GM19438 (cell line): ENCODE measurements at regions not wholly inside any gene's neighbourhood (a gene's known extent, or its start where the extent isn't known, plus 50 kb on each side); places are given as distances from the start of the nearest gene placed in this dataset.
"Not testable (repeated sequence)": the region's sequence is repeated elsewhere in the genome, so short reads cannot be mapped to it uniquely, and the experiment has no call there.

Experiments used
- ATAC-seq: cut with Tn5 transposase; IDR thresholded peaks from one replicate; pipeline ENCODE4 v1.9.1; 2021; ENCODE audit warnings: low read depth; ENCODE audit not compliant: unreplicated experiment

DNA sequence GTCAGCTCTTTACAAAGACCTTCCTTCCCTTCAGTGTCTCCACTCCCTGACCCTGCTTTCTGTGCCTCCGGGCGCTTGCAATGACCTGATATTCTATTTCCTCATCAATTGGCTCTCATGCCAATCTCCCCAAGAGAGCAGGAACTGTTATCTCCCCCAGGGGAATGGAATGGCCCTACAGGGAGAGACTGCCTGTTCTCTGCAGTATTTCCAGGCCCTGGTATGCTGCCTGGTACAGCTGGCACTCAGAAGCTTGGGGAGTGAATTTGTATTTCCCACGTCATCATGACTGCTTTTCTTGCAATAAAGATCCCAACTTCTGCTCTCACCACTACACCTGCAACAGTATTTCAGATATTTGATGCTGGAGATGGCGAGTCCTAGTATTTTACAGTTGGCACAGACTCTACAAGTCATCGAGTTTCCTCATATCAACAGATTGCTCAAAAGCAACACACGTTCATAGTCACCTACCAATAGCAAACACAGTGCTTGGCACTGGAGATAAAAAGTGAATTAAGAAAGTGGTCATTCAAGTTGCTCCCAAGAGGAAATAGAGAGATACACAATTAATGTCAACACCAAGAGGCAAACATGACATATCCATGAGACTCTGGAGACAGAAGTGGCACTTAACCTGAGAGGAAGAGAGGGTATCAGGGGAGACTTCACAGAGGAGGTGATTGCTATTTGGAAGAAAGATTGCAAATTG is 90.5 kb upstream of the EGFL6 start:
- no peak for ATAC-seq

GRCh38 chrX:13476384-13476783 is 93.0 kb upstream of the EGFL6 start:
- ATAC-seq: no peak

DNA sequence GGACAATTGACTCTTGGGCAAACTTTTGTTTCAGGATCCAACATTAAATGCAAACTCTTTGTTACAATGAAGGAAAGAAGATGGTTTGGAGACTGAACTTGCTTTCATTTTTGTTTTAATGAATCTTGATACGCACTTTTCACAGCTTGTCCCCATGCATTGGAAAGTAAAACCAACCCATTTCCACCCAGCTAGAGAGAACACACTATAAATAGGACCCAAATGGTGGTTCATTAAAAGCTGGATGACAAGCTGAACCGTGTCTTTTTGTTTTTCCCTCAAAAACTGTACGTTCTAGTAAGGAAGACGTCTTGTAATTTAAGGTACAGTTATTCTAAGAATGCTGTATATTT is 95.3 kb upstream of the EGFL6 start:
- peak; percentile 50 for ATAC-seq

- ATAC-seq: peak; percentile 75
These were observed 95.8 kb upstream of the EGFL6 start for GRCh38 chrX:13473442-13474163.

DNA sequence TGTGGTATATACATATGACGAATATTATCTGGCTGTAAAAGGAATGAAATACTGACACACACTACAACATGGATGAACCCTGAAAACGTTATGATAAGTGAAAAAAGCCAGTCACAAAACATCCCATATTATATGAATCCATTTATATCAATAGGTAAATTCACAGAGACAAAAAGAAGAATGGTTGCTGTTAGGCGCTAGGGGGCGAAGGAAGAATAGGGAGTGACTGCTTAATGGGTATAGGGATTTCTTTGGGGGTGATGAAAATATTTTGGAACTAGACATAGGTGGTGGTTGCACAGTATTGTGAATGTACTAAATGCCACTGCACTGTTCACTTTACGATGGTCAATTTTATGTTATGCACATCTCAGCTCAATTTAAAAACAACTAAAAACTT is 96.4 kb upstream of the EGFL6 start:
- no peak for ATAC-seq

DNA sequence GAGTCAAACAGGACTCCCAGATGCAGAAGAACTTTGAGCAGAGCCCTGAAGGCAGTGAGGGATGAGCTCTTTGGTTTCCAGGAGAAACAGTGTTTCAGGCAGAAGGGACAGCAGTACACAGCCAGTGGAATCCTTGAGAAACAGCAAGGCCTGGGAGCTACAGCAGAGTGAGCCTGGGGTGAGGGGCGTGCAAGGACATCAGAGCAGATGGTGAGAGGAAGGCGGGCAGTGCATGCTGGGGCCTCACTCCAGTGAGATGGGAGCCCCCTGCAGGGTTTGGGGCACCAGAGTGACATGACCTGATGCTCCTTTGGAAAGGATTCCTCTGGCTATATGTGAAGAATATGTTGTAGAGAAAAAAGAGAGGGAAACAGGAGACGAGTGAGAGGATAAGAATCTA is 98.1 kb upstream of the EGFL6 start:
- no peak for ATAC-seq

GRCh38 chrX:13470685-13470977 is 98.8 kb upstream of the EGFL6 start:
- no peak for ATAC-seq

DNA sequence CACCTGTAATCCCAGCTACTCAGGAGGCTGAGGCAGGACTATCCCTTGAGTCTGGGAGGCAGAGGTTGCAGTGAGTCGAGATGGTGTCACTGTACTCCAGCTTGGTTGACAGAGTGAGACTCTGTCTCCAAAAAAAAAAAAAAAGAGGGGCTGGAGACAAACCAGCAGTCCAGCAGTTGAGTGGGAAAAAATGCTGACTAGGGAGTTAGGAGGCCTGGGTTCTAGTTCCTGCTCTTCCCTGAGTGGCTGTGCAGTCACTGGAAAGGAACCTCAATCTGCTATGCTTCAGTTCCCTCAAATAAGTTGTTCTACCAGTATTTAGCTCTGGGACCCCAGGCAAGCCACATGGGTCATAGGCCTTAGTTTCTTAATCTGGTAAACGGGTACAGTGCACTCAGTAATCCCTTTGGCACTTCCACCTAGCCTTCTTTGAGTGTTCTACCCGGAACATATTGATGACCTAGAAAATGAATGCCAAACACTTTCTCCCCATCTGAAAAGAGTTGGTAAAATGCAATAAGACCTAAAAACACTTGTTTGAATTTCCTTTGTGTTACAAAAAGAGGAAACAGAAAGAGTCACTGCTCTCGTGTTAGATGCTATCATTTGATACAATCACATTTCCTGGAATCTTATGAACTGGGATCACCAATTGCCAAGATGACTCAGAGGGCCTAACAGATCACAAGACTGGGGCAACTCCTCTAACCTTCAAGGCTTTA is 99.3 kb upstream of the EGFL6 start:
- ATAC-seq: no peak

DNA sequence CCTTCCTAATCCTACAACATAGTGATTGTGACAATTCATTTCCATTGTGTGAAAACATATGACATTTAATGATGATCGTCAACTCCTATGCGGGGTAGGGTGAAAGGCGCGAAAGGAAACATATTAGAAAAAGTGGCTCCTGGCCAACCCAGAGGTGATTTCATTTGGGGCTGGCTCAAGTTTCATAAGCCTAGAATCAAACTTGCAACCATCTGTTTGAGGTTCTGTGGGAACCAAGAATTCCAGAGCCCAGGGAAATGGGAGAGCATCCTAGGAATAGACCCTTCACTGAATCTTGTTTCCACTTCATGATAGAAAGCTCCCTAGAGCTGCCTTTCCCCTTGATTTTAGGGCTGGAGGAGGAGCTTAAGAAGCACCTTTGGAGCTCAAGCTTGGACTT is 101.3 kb upstream of the EGFL6 start:
- no peak for ATAC-seq

GRCh38 chrX:13467243-13467642 is 102.2 kb upstream of the EGFL6 start:
- ATAC-seq: no peak

- ATAC-seq: no peak
These were observed 104.7 kb upstream of the EGFL6 start for GRCh38 chrX:13464599-13465275.

GRCh38 chrX:13463608-13464007 is 105.8 kb upstream of the EGFL6 start:
- ATAC-seq: no peak

DNA sequence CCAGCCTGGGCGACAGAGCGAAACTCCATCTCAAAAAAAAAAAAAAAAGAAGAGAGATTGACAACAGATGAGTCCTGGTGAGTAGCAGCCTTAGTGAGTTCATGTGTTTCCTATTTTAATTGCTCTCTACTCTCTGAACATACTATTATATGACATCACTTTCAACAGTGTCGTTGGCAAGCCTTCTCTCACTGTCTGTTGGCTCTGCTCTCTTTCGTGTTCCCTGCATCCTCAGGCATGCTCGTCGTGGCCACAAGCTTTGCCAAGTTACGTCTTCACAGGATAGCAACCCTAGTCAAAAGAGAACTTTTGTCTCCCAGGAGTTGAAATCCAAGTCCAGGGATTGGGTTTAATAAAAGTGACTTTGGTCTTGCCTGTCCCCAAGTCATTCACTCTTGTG is 117.1 kb upstream of the EGFL6 start:
- no peak for ATAC-seq

DNA sequence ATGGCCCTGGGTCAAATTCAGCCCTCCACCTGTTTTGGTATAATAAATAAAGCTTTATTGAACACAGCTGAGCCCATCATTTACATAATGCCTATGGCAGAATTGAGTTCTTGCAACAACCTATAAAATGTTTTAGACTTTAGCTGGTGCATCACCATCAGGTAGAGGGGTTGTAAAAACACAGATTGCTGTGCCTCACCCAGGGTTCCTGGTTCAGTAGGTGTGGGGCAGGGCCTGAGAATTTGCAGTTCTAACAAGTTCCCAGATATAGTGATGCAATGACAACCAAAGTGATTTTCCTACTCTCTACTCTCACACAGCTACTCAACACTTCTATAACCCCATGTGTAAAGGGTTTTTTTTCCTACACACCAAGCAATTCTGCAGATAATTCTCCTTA is 120.0 kb upstream of the EGFL6 start:
- ATAC-seq: no peak

DNA sequence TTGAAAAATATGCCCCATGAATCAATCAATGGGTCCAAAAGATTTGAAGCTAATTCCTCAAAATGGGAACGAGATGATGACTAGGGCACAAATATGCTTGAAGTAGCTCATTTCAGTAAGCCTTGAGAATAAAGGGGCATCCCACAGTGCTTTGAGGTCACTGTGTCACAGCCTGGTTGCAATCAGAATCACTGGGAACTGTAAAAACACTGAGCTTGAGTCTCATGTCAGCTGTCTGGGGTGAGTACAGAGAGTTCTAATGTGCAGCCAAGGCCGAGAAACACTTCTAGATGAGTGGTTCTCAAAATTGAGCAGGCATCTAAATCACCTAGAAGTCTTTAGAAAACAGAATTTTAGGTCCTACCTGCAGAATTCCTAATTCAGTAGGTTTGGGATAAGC is 120.5 kb upstream of the EGFL6 start:
- ATAC-seq: no peak

DNA sequence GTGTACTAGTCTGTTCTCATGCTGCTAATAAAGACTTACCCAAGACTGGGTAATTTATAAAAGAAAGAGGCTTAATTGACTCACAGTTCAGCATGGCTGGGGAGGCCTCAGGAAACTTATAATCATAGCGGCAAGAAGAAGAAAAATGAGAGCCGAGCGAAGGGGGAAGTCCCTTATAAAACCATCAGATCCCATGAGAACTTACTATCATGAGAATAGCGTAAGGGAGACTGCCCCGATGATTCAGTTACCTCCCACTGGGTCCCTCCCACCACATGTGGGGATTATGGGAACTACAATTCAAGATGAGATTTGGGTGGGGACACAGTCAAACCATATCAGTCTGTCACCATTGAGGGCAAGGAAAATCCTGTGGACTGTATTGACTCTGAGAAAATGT is 121.8 kb upstream of the ATXN3L start:
- not testable (repeated sequence) for ATAC-seq

DNA sequence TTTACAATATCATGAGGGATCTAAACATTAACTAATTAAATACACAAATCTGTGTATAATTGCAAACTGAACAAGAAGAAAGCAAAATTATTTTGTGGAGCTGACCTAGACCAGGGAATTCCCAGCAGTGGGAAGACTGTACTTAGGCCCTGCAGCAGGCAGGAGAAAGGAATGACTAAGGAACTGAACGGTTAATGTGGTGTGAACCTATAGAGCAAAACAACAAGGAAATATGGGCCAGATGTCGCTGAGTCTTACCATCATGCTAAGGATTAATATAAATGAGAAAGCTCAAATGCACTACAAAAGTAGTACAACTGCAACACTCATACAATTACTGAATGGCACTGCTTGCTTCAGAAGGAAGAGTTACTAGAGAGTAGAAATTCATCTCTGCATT is 120.3 kb upstream of the ATXN3L start:
- no peak for ATAC-seq

DNA sequence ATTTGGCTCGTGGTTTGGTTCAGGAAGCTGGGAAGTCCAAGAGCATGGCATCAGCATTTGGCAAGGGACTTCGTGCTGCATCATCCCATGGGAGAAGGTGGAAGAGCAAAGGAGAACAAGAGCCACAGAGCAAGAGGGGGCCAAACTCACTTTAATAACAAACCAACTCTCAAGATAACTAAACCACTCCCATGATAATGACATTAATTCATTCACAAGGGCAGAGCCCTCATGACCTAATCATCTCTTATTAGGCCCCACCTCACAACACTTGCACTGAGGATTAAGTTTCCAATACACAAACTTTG is 113.4 kb upstream of the ATXN3L start:
- no peak for ATAC-seq

GRCh38 chrX:13432414-13433297 is 112.8 kb upstream of the ATXN3L start:
- no peak for ATAC-seq

DNA sequence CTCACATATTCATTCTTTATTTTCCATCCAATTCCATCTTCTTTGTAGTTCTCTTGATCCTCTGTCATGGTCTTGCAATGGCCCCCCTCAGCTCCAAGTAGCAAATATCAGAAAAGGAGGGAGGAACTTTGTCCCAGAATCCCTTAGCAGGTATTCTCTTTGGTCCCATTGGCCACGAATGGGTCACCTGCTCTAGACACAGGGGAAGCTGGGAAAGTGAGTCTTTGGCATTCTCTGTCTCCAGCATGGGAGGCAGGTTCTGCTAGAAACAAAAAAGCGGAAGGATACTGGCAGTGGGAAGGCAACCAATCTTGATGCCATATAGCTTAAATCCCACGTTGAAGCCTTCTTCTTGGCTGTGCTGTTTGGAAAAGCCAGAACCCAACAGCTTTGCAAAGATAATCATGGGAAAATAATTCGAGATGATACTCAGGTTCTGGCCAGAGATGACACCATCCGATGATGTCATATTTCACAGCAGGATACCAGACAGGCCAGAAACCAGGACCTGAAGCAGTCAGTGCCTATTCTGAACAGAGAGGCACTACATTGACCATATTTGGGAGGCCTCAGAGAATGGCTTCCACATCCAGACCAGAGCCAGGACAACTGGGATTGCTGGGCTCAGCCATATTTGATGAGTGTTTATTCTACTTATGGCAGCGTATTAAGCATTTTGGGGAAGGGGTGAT is 110.4 kb upstream of the ATXN3L start:
- ATAC-seq: no peak
